RWPE2 (cell line): ENCODE measurements at regions not wholly inside any gene's neighbourhood (a gene's known extent, or its start where the extent isn't known, plus 50 kb on each side); places are given as distances from the start of the nearest gene placed in this dataset.

Experiments used
- ATAC-seq: fragments of 200-7000 bp; cut with Tn5 transposase; 3 replicates; pipeline ENCODE4 v1.9.1; 2021; ENCODE audit warnings: low read depth
- DNase-seq: peaks from one replicate; pipeline ENCODE4 v3.0.0-alpha.2; 2020; ENCODE audit warnings: low spot score
- H3K27ac ChIP-seq: fragments of 450-650 bp; 2 replicates; pipeline ENCODE4 v1.5.1; 2017; ENCODE audit warnings: mild to moderate bottlenecking; ENCODE audit not compliant: poor library complexity, severe bottlenecking
- H3K27me3 ChIP-seq: fragments of 250-450 bp; sonication (Bioruptor Pico); 2 replicates; pipeline ENCODE4 v1.5.1; 2021; ENCODE audit warnings: mild to moderate bottlenecking, moderate library complexity; ENCODE audit not compliant: insufficient read depth, poor library complexity, severe bottlenecking
- H3K36me3 ChIP-seq: fragments of 250-450 bp; sonication (Bioruptor Pico); 2 replicates; pipeline ENCODE4 v1.5.1; 2020; ENCODE audit warnings: low read depth, mild to moderate bottlenecking, moderate library complexity
- H3K4me1 ChIP-seq: fragments of 250-450 bp; sonication (Bioruptor Pico); 2 replicates; pipeline ENCODE4 v1.5.1; 2021; ENCODE audit warnings: mild to moderate bottlenecking, moderate library complexity; ENCODE audit not compliant: insufficient read depth, poor library complexity, severe bottlenecking
- H3K4me3 ChIP-seq: fragments of 250-450 bp; sonication (Bioruptor Pico); 2 replicates; pipeline ENCODE4 v1.5.1; 2021; ENCODE audit warnings: mild to moderate bottlenecking, moderate library complexity; ENCODE audit not compliant: severe bottlenecking
- H3K9me3 ChIP-seq: fragments of 250-450 bp; sonication (Bioruptor Pico); 2 replicates; pipeline ENCODE4 v1.5.1; 2021; ENCODE audit warnings: mild to moderate bottlenecking, moderate library complexity; ENCODE audit not compliant: severe bottlenecking
- CTCF ChIP-seq: fragments of 450-650 bp; IDR thresholded peaks from one replicate; pipeline ENCODE4 v1.5.1; 2017; ENCODE audit warnings: mild to moderate bottlenecking, moderate library complexity; ENCODE audit not compliant: poor library complexity, severe bottlenecking

DNA sequence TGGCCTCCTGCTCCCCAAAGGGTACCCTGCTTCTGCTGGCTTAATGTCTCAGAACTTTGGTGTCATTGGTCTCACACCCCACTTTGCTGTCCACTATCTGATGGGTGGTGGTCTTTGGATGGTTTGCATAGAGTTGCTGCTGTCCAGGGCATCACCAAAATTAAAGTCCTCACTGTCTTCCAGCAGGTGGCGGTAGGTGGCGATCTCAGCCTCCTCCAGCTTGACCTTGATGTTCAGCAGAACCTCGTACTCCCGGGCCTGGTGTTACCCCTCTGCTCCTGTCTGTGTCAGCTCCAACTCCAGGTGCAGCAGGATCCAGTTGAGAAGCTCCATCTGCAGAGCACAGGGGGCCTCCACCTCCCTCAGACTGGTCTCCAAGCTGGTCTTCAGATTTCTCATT, 1169.5 kb upstream of the PABPC4L start:
- Histone ChIP-seq H3K27ac (no peak overlapping the region), H3K4me1 (no peaks in the 10 kb centered on the region), H3K27me3 (no peaks in the 10 kb centered on the region), H3K4me3 (no peak overlapping the region), H3K9me3 (no peaks in the 10 kb centered on the region), H3K36me3 (no peaks in the 10 kb centered on the region)
- TF ChIP-seq CTCF = peak; percentile 16
- no peak for ATAC-seq
- no peak for DNase-seq

DNA sequence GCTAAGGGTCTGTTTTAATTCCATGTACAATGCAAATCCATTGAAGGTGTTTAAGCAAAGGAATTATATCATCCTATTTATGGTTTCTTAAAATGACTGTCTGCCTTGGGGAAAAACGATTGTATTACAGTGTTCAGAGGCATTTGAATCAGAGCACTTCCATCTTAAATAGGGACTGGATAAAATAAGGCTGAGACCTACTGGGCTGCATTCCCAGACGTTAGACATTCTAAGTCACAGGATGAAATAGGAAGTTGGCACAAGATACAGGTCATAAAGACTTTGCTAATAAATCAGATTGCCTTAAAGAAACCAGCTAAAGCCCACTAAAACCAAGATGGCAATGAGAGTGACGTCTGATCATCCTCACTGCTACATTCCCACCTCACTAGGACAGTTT, 1167.2 kb upstream of the PABPC4L start:
- no peak for TF ChIP-seq CTCF
- no peak for DNase-seq

DNA sequence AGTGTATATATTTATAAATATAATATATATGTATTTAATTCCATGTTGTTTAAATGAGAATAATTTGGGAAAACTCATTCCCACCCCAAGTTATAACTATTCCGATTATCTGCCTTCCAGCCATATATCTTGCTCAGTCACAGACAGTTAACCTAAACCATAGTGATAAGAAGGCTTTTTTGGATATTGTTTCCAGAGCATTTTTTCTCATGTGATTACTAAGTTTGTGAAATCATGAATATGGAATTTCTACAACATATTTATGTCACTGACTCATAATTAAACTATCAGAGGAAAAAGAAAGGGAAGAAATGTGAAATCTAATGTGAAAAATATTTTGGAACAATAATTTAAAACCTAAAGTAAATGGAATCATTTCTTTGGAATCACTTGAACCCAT, 1163.5 kb upstream of the PABPC4L start:
- no peak for TF ChIP-seq CTCF
- ATAC-seq = peak; percentile 57; the same call in 2 of the 3 replicates
- Histone ChIP-seq H3K4me1 (peaks cover 6% of the 10 kb centered on the region), H3K36me3 (no peaks in the 10 kb centered on the region), H3K4me3 (no peak overlapping the region), H3K27me3 (no peaks in the 10 kb centered on the region), H3K9me3 (no peaks in the 10 kb centered on the region), H3K27ac (peak overlapping the region; percentile 10)
- DNase-seq = no peak

More for the DNA sequence above, 1167.2 kb upstream of the PABPC4L start:
- H3K36me3 ChIP-seq = no peaks in the 10 kb centered on the region
- H3K4me1 ChIP-seq = peaks cover 6% of the 10 kb centered on the region
- ATAC-seq = no peak
- H3K4me3 ChIP-seq = no peak overlapping the region
- no peak overlapping the region for H3K27ac ChIP-seq
- H3K9me3 ChIP-seq = no peaks in the 10 kb centered on the region
- H3K27me3 ChIP-seq = no peaks in the 10 kb centered on the region

GRCh38 chr4:135359128-135359527, 1157.5 kb upstream of the PABPC4L start:
- ATAC-seq (no peak), DNase-seq (no peak)
- no peaks in the 10 kb centered on the region for H3K27me3 ChIP-seq
- no peaks in the 10 kb centered on the region for H3K36me3 ChIP-seq
- no peak overlapping the region for H3K4me3 ChIP-seq
- TF ChIP-seq CTCF = no peak
- H3K9me3 ChIP-seq = no peaks in the 10 kb centered on the region
- H3K4me1 ChIP-seq = no peaks in the 10 kb centered on the region
- no peak overlapping the region for H3K27ac ChIP-seq

DNA sequence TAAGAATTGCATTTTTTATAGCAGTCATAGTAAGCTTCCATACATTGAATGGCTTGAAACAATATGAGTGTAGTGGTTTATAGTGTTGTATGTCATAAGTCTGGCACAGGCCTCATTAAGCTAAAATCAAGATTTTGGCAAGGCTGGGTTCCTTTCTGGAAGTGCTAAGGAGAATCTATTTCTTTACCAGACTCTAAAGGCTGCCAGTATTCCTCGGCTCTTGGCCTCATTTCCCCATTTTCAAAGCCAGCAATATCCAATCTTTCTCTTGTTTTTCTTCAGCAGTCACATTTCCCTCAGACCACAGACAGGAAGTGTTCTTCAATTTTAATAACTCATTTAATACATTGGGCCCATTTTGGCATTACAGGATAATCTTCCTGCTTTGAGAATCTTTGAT, 1155.5 kb upstream of the PABPC4L start:
- DNase-seq = no peak
- H3K4me1 ChIP-seq = no peaks in the 10 kb centered on the region
- H3K9me3 ChIP-seq = no peaks in the 10 kb centered on the region
- ATAC-seq = no peak
- no peak for TF ChIP-seq CTCF
- H3K27ac ChIP-seq = no peak overlapping the region
- no peaks in the 10 kb centered on the region for H3K27me3 ChIP-seq
- no peaks in the 10 kb centered on the region for H3K36me3 ChIP-seq
- H3K4me3 ChIP-seq = no peak overlapping the region
